ENCODE measurements at regions not wholly inside any gene's neighbourhood (a gene's known extent, or its start where the extent isn't known, plus 50 kb on each side); places are given as distances from the start of the nearest gene placed in this dataset.

DNA sequence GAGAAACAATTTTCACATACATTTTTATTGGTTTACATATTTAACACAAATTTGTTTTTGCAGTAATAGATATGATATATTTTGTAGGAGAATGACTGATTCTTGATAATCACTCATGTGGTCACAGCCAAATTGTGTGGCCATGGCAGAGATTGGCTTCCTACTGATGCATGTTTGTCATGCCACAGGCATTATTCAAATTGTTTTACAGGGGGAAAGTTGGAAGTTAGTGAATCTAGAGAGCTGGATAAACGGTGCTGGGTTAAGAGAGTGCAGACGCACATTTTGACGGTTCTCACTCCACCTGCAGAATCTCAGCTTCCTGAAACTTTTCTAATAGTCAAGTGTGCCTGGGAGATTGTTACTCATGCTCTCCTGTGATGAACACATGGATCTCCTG is 91.1 kb upstream of the FBN2 start:
- WGBS, 4 donors, result 42 to 55% (median 50%) methylated on average over 3 of the region's 3 CpGs
- H3K27me3 ChIP-seq, result peaks cover 0 to 3% (median 0%) of the 10 kb centered on the region in 9 donors
- H3K4me3 ChIP-seq, result no peak overlapping the region
- H3K36me3 ChIP-seq, result no peaks in the 10 kb centered on the region
- DNase-seq, result no peak
- intact Hi-C loops (cut with DNase I), result no loop called here
- no peak for ATAC-seq
- H3K9me3 ChIP-seq, result no peaks in the 10 kb centered on the region
- TF ChIP-seq POLR2A (IDR thresholded peaks at IDR 0.05) (no peak), CTCF (IDR thresholded peaks at IDR 0.05) (no peak)
- no peak overlapping the region for H3K27ac ChIP-seq
- H3K4me1 ChIP-seq, result no peaks in the 10 kb centered on the region

- ATAC-seq (no peak), DNase-seq (no peak)
- Histone ChIP-seq H3K36me3 (no peaks in the 10 kb centered on the region), H3K27me3 (peaks cover 0 to under 1% (median 0%) of the 10 kb centered on the region in 9 donors), H3K4me1 (no peaks in the 10 kb centered on the region), H3K4me3 (no peak overlapping the region), H3K9me3 (no peaks in the 10 kb centered on the region), H3K27ac (no peak overlapping the region)
- no peak for TF ChIP-seq POLR2A (IDR thresholded peaks at IDR 0.05)
- no peak for TF ChIP-seq CTCF (IDR thresholded peaks at IDR 0.05)
- 86 to 94% (median 89%) methylated on average over 1 of the region's 1 CpG for WGBS, 4 donors
- intact Hi-C loops (cut with DNase I), result no loop called here
These were observed 92.1 kb upstream of the FBN2 start for GRCh38 chr5:128630121-128630520.

GRCh38 chr5:128631771-128632170 is 93.7 kb upstream of the FBN2 start:
- ATAC-seq, result no peak
- Histone ChIP-seq H3K36me3 (no peaks in the 10 kb centered on the region), H3K27ac (no peak overlapping the region), H3K4me3 (no peak overlapping the region), H3K27me3 (no peaks in the 10 kb centered on the region), H3K4me1 (no peaks in the 10 kb centered on the region), H3K9me3 (no peaks in the 10 kb centered on the region)
- 91 to 100% (median 96%) methylated on average over 1 of the region's 1 CpG for WGBS, 4 donors
- DNase-seq, result no peak
- intact Hi-C loops (cut with DNase I), result no loop called here
- TF ChIP-seq CTCF (IDR thresholded peaks at IDR 0.05) (no peak), POLR2A (IDR thresholded peaks at IDR 0.05) (no peak)

DNA sequence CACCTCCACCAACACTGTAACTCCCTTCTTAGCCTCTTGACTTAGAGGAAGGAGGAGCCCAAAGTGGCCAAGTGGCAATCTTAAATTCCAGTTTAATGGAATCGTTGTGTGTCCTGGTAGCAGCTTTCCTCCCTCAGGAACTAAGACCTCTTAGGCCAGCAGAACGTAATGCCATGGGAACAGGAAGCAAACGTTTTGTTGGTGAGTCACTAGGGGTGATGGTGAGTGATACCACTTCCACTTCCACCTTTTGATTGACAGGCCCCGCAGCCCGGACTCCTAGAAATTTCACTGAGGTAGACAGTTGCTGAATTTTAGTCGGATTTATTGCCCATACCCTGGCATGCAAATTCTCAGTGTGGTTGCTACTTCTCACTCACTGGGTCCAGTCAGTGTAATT is 94.2 kb upstream of the FBN2 start:
- Histone ChIP-seq H3K27me3 (no peaks in the 10 kb centered on the region), H3K9me3 (no peaks in the 10 kb centered on the region), H3K4me3 (no peak overlapping the region), H3K36me3 (no peaks in the 10 kb centered on the region), H3K27ac (no peak overlapping the region), H3K4me1 (no peaks in the 10 kb centered on the region)
- TF ChIP-seq POLR2A (IDR thresholded peaks at IDR 0.05) (no peak), CTCF (IDR thresholded peaks at IDR 0.05) (no peak)
- intact Hi-C loops (cut with DNase I), result no loop called here
- WGBS, 4 donors, result 62 to 67% (median 64%) methylated on average over 6 of the region's 6 CpGs
- DNase-seq (no peak), ATAC-seq (no peak)

Measured in heart left ventricle (tissue), 16 donors.